ENCODE measurements at regions not wholly inside any gene's neighbourhood (a gene's known extent, or its start where the extent isn't known, plus 50 kb on each side); places are given as distances from the start of the nearest gene placed in this dataset.
"Not testable (repeated sequence)": the region's sequence is repeated elsewhere in the genome, so short reads cannot be mapped to it uniquely, and the experiment has no call there.

- no peak for TF ChIP-seq CTCF (IDR thresholded peaks at IDR 0.05; ENCODE audit: control insufficient read depth, extremely low read depth, insufficient read depth)
- H3K4me3 ChIP-seq (ENCODE audit: low read depth, low read length), result no peak overlapping the region
- no peak for DNase-seq (ENCODE audit: low read depth)
These were observed 58.2 kb downstream of the RPRM start for GRCh38 chr2:153420394-153420793.

GRCh38 chr2:153417077-153417476 lies 61.5 kb downstream of the RPRM start:
- no peak for TF ChIP-seq CTCF (IDR thresholded peaks at IDR 0.05; ENCODE audit: control insufficient read depth, extremely low read depth, insufficient read depth)
- no peak for DNase-seq (ENCODE audit: low read depth)
- H3K4me3 ChIP-seq (ENCODE audit: low read depth, low read length), result no peak overlapping the region

GRCh38 chr2:153416071-153416470 lies 62.5 kb downstream of the RPRM start:
- no peak for TF ChIP-seq CTCF (IDR thresholded peaks at IDR 0.05; ENCODE audit: control insufficient read depth, extremely low read depth, insufficient read depth)
- no peak overlapping the region for H3K4me3 ChIP-seq (ENCODE audit: low read depth, low read length)
- no peak for DNase-seq (ENCODE audit: low read depth)

GRCh38 chr2:153408710-153409385 lies 69.7 kb downstream of the RPRM start:
- DNase-seq (ENCODE audit: low read depth), result no peak
- no peak for TF ChIP-seq CTCF (IDR thresholded peaks at IDR 0.05; ENCODE audit: control insufficient read depth, extremely low read depth, insufficient read depth)
- no peak overlapping the region for H3K4me3 ChIP-seq (ENCODE audit: low read depth, low read length)

- H3K4me3 ChIP-seq (ENCODE audit: low read depth, low read length), result no peak overlapping the region
- no peak for DNase-seq (ENCODE audit: low read depth)
- TF ChIP-seq CTCF (IDR thresholded peaks at IDR 0.05; ENCODE audit: control insufficient read depth, extremely low read depth, insufficient read depth), result no peak
These were observed 73.4 kb downstream of the RPRM start for GRCh38 chr2:153405196-153405595.

GRCh38 chr2:153404792-153405191 lies 73.8 kb downstream of the RPRM start:
- DNase-seq (ENCODE audit: low read depth), result no peak
- no peak for TF ChIP-seq CTCF (IDR thresholded peaks at IDR 0.05; ENCODE audit: control insufficient read depth, extremely low read depth, insufficient read depth)
- no peak overlapping the region; the same call in 1 of the 2 replicates for H3K4me3 ChIP-seq (ENCODE audit: low read depth, low read length)

- DNase-seq (ENCODE audit: low read depth), result no peak
- TF ChIP-seq CTCF (IDR thresholded peaks at IDR 0.05; ENCODE audit: control insufficient read depth, extremely low read depth, insufficient read depth), result no peak
- peak overlapping the region; percentile 57 for H3K4me3 ChIP-seq (ENCODE audit: low read depth, low read length)
These were observed 74.6 kb downstream of the RPRM start for GRCh38 chr2:153403940-153404339.

GRCh38 chr2:153403352-153403751 lies 75.2 kb downstream of the RPRM start:
- DNase-seq (ENCODE audit: low read depth), result not testable (repeated sequence)
- H3K4me3 ChIP-seq (ENCODE audit: low read depth, low read length), result peak overlapping the region; percentile 57
